HG03135 (cell line): ENCODE measurements at regions not wholly inside any gene's neighbourhood (a gene's known extent, or its start where the extent isn't known, plus 50 kb on each side); places are given as distances from the start of the nearest gene placed in this dataset.

ENCODE experiments used
- ATAC-seq: cut with Tn5 transposase; IDR thresholded peaks from one replicate; pipeline ENCODE4 v1.9.1; 2021; ENCODE audit warnings: mild to moderate bottlenecking, moderate library complexity; ENCODE audit not compliant: unreplicated experiment

- ATAC-seq = no peak
Observed at GRCh38 chr3:190790185-190790584, 72.3 kb downstream of the GMNC start.

- no peak for ATAC-seq
Observed at GRCh38 chr3:190786898-190787297, 75.6 kb downstream of the GMNC start.

- ATAC-seq = no peak
Observed at GRCh38 chr3:190785047-190785446, 77.4 kb downstream of the GMNC start.

- no peak for ATAC-seq
Observed at GRCh38 chr3:190780524-190780923, 82.0 kb downstream of the GMNC start.

GRCh38 chr3:190774633-190775032 lies 87.9 kb downstream of the GMNC start:
- ATAC-seq = no peak

- no peak for ATAC-seq
Observed at GRCh38 chr3:190773948-190774347, 88.5 kb downstream of the GMNC start.

GRCh38 chr3:190772831-190773230 lies 89.7 kb downstream of the GMNC start:
- ATAC-seq = no peak

GRCh38 chr3:190768891-190769290 lies 93.6 kb downstream of the GMNC start:
- ATAC-seq = no peak

- ATAC-seq = no peak
Observed at GRCh38 chr3:190767851-190768250, 94.6 kb downstream of the GMNC start.

GRCh38 chr3:190764231-190765134 lies 98.0 kb downstream of the GMNC start:
- no peak for ATAC-seq

GRCh38 chr3:190762801-190763200 lies 99.7 kb downstream of the GMNC start:
- ATAC-seq = no peak

- no peak for ATAC-seq
Observed at GRCh38 chr3:190747571-190747970, 114.9 kb downstream of the GMNC start.

- ATAC-seq = no peak
Observed at GRCh38 chr3:190746986-190747385, 115.5 kb downstream of the GMNC start.

- no peak for ATAC-seq
Observed at GRCh38 chr3:190746531-190746930, 116.0 kb downstream of the GMNC start.

- no peak for ATAC-seq
Observed at GRCh38 chr3:190741788-190742187, 120.7 kb downstream of the GMNC start.

GRCh38 chr3:190739641-190740185 lies 122.8 kb downstream of the GMNC start:
- ATAC-seq = no peak

- no peak for ATAC-seq
Observed at GRCh38 chr3:190738636-190739155, 123.8 kb downstream of the GMNC start.

- no peak for ATAC-seq
Observed at GRCh38 chr3:190737446-190737845, 125.0 kb downstream of the GMNC start.

GRCh38 chr3:190734490-190734889 lies 128.0 kb downstream of the GMNC start:
- ATAC-seq = no peak

GRCh38 chr3:190733591-190734146 lies 128.8 kb downstream of the GMNC start:
- no peak for ATAC-seq

GRCh38 chr3:190731596-190731995 lies 130.9 kb downstream of the GMNC start:
- ATAC-seq = no peak
